Stimulated activated CD4-positive, alpha-beta T cell treated with anti-CD3 and anti-CD28 coated beads, Interleukin-1b, Interleukin-23, amount 100 ng/mL, for 24 hours (primary cell): ENCODE measurements at regions not wholly inside any gene's neighbourhood (a gene's known extent, or its start where the extent isn't known, plus 50 kb on each side); places are given as distances from the start of the nearest gene placed in this dataset.
"Not testable (repeated sequence)": the region's sequence is repeated elsewhere in the genome, so short reads cannot be mapped to it uniquely, and the experiment has no call there.

Experiments
- DNase-seq, 4 experiments: peaks; one replicate each; pipeline ENCODE4 v3.0.0-alpha.2; 2020; ENCODE audit warnings: low read depth in 4 of 4, low spot score in 1 of 4

GRCh38 chr9:710951-711745 is 130.3 kb upstream of the DMRT1 start:
- no peak for DNase-seq

GRCh38 chr9:711761-712553 is 129.5 kb upstream of the DMRT1 start:
- no peak for DNase-seq

- DNase-seq: no peak
These were observed 128.9 kb upstream of the DMRT1 start for GRCh38 chr9:712643-713042.

- no peak for DNase-seq
These were observed 128.4 kb upstream of the DMRT1 start for GRCh38 chr9:713091-713490.

- no peak for DNase-seq
These were observed 126.8 kb upstream of the DMRT1 start for GRCh38 chr9:714675-715074.

- DNase-seq: no peak
These were observed 126.2 kb upstream of the DMRT1 start for GRCh38 chr9:715300-715699.

- DNase-seq: no peak
These were observed 125.6 kb upstream of the DMRT1 start for GRCh38 chr9:715743-716400.

- no peak for DNase-seq
These were observed 123.8 kb upstream of the DMRT1 start for GRCh38 chr9:717722-718121.

GRCh38 chr9:720239-720881 is 121.1 kb upstream of the DMRT1 start:
- no peak for DNase-seq

GRCh38 chr9:722388-722980 is 119.0 kb upstream of the DMRT1 start:
- no peak for DNase-seq

GRCh38 chr9:724461-724860 is 117.0 kb upstream of the DMRT1 start:
- not testable (repeated sequence) for DNase-seq

GRCh38 chr9:726005-726404 is 115.5 kb upstream of the DMRT1 start:
- no peak for DNase-seq

GRCh38 chr9:727767-728166 is 113.7 kb upstream of the DMRT1 start:
- no peak for DNase-seq

GRCh38 chr9:728535-728934 is 113.0 kb upstream of the DMRT1 start:
- no peak for DNase-seq

- DNase-seq: no peak
These were observed 110.0 kb upstream of the DMRT1 start for GRCh38 chr9:731474-731873.

GRCh38 chr9:734831-735511 is 106.5 kb upstream of the DMRT1 start:
- no peak for DNase-seq

GRCh38 chr9:737400-738120 is 103.9 kb upstream of the DMRT1 start:
- no peak for DNase-seq

- no peak for DNase-seq
These were observed 103.1 kb upstream of the DMRT1 start for GRCh38 chr9:738209-738915.

GRCh38 chr9:739362-739761 is 102.1 kb upstream of the DMRT1 start:
- DNase-seq: no peak
